ENCODE measurements at regions not wholly inside any gene's neighbourhood (a gene's known extent, or its start where the extent isn't known, plus 50 kb on each side); places are given as distances from the start of the nearest gene placed in this dataset.

- DNase-seq, result no peak
These were observed 82.5 kb upstream of the TMEM72 start for GRCh38 chr10:44828508-44829142.

- DNase-seq, result no peak
These were observed 81.7 kb upstream of the TMEM72 start for GRCh38 chr10:44829426-44829825.

- DNase-seq, result peak; percentile 24
These were observed 81.1 kb upstream of the TMEM72 start for GRCh38 chr10:44830022-44830421.

GRCh38 chr10:44831581-44831980 is 79.6 kb upstream of the TMEM72 start:
- DNase-seq, result no peak

GRCh38 chr10:44832595-44833390 is 78.3 kb upstream of the TMEM72 start:
- no peak for DNase-seq

GRCh38 chr10:44834131-44834530 is 77.0 kb upstream of the TMEM72 start:
- DNase-seq, result no peak

- DNase-seq, result no peak
These were observed 75.8 kb upstream of the TMEM72 start for GRCh38 chr10:44835300-44835699.

GRCh38 chr10:44843484-44843883 is 67.7 kb upstream of the TMEM72 start:
- DNase-seq, result no peak

GRCh38 chr10:44845361-44846175 is 65.6 kb upstream of the TMEM72 start:
- DNase-seq, result no peak

GRCh38 chr10:44847110-44847509 is 64.0 kb upstream of the TMEM72 start:
- no peak for DNase-seq

GRCh38 chr10:44848211-44848610 is 62.9 kb upstream of the TMEM72 start:
- no peak for DNase-seq

GRCh38 chr10:44849936-44850335 is 61.2 kb upstream of the TMEM72 start:
- no peak for DNase-seq

- no peak for DNase-seq
These were observed 60.7 kb upstream of the TMEM72 start for GRCh38 chr10:44850356-44850934.

GRCh38 chr10:44851413-44851812 is 59.7 kb upstream of the TMEM72 start:
- no peak for DNase-seq

GRCh38 chr10:44851881-44852280 is 59.3 kb upstream of the TMEM72 start:
- no peak for DNase-seq

- DNase-seq, result peak; percentile 47
These were observed 57.9 kb upstream of the TMEM72 start for GRCh38 chr10:44853148-44853734.

GRCh38 chr10:44853796-44854195 is 57.3 kb upstream of the TMEM72 start:
- DNase-seq, result no peak

- no peak for DNase-seq
These were observed 56.3 kb upstream of the TMEM72 start for GRCh38 chr10:44854693-44855350.

GRCh38 chr10:44856696-44857095 is 54.4 kb upstream of the TMEM72 start:
- DNase-seq, result no peak

GRCh38 chr10:44857363-44858016 is 53.6 kb upstream of the TMEM72 start:
- DNase-seq, result peak; percentile 54

- no peak for DNase-seq
These were observed 53.1 kb upstream of the TMEM72 start for GRCh38 chr10:44858017-44858371.

GRCh38 chr10:44858988-44859387 is 52.1 kb upstream of the TMEM72 start:
- DNase-seq, result no peak

All from MV-4-11 (cell line).